HG03060 (cell line): ENCODE measurements at regions not wholly inside any gene's neighbourhood (a gene's known extent, or its start where the extent isn't known, plus 50 kb on each side); places are given as distances from the start of the nearest gene placed in this dataset.
"Not testable (repeated sequence)": the region's sequence is repeated elsewhere in the genome, so short reads cannot be mapped to it uniquely, and the experiment has no call there.

ENCODE experiments used
- ATAC-seq: cut with Tn5 transposase; IDR thresholded peaks from one replicate; pipeline ENCODE4 v1.9.1; 2021; ENCODE audit warnings: low read depth, moderate number of reproducible peaks; ENCODE audit not compliant: unreplicated experiment

GRCh38 chr10:63003816-63004453 lies 129.2 kb upstream of the NRBF2 start:
- ATAC-seq, result no peak

- no peak for ATAC-seq
Observed at GRCh38 chr10:62996925-62997324, 136.2 kb upstream of the NRBF2 start.

GRCh38 chr10:62996516-62996915 lies 136.6 kb upstream of the NRBF2 start:
- no peak for ATAC-seq

- ATAC-seq, result no peak
Observed at GRCh38 chr10:62993121-62993520, 140.0 kb upstream of the NRBF2 start.

GRCh38 chr10:62992145-62992721 lies 140.9 kb upstream of the NRBF2 start:
- ATAC-seq, result no peak

GRCh38 chr10:62990126-62990525 lies 143.0 kb upstream of the NRBF2 start:
- ATAC-seq, result no peak

- no peak for ATAC-seq
Observed at GRCh38 chr10:62985807-62986600, 147.1 kb upstream of the NRBF2 start.

GRCh38 chr10:62981096-62981495 lies 152.0 kb upstream of the NRBF2 start:
- ATAC-seq, result no peak

GRCh38 chr10:62980687-62981086 lies 152.4 kb upstream of the NRBF2 start:
- no peak for ATAC-seq

GRCh38 chr10:62979921-62980320 lies 153.2 kb upstream of the NRBF2 start:
- no peak for ATAC-seq

- no peak for ATAC-seq
Observed at GRCh38 chr10:62978482-62978881, 154.6 kb upstream of the NRBF2 start.

GRCh38 chr10:62974795-62975194 lies 158.3 kb upstream of the NRBF2 start:
- ATAC-seq, result not testable (repeated sequence)

GRCh38 chr10:62972103-62972502 lies 155.9 kb upstream of the EGR2 start:
- no peak for ATAC-seq

GRCh38 chr10:62964026-62964425 lies 147.9 kb upstream of the EGR2 start:
- ATAC-seq, result no peak

- no peak for ATAC-seq
Observed at GRCh38 chr10:62961951-62962523, 145.9 kb upstream of the EGR2 start.

GRCh38 chr10:62960416-62960815 lies 144.2 kb upstream of the EGR2 start:
- ATAC-seq, result no peak

- no peak for ATAC-seq
Observed at GRCh38 chr10:62959553-62959952, 143.4 kb upstream of the EGR2 start.

- no peak for ATAC-seq
Observed at GRCh38 chr10:62958980-62959379, 142.8 kb upstream of the EGR2 start.

GRCh38 chr10:62946278-62946677 lies 130.1 kb upstream of the EGR2 start:
- no peak for ATAC-seq

GRCh38 chr10:62939698-62940097 lies 123.5 kb upstream of the EGR2 start:
- ATAC-seq, result no peak

GRCh38 chr10:62938672-62939071 lies 122.5 kb upstream of the EGR2 start:
- no peak for ATAC-seq
